OCI-LY3 (cell line): ENCODE measurements at regions not wholly inside any gene's neighbourhood (a gene's known extent, or its start where the extent isn't known, plus 50 kb on each side); places are given as distances from the start of the nearest gene placed in this dataset.

ENCODE experiments used
- H2AFZ ChIP-seq: fragments of 200-600, 300-600 bp; shearing (Covaris generic); 2 replicates; pipeline ENCODE4 v1.6.0; 2014; ENCODE audit warnings: antibody characterized with exemption, low read depth, low read length
- H3K27ac ChIP-seq: fragments of 200-600, 300-600 bp; sonication (generic); 2 replicates; pipeline ENCODE4 v1.5.1; 2014; ENCODE audit warnings: mild to moderate bottlenecking, low read length, moderate library complexity, mixed read lengths
- H3K27me3 ChIP-seq: fragments of 200-600, 300-600 bp; sonication (generic); 2 replicates; pipeline ENCODE4 v1.6.1; 2014; ENCODE audit warnings: low read depth, low read length, mixed read lengths
- H3K36me3 ChIP-seq: fragments of 200-600, 300-600 bp; sonication (generic); replicated peaks from 2 replicates; pipeline ENCODE3; 2014; ENCODE audit warnings: low read depth, low read length, mixed read lengths
- H3K4me1 ChIP-seq: fragments of 300-600, 200-600 bp; sonication (generic); 2 replicates; pipeline ENCODE4 v1.6.1; 2014; ENCODE audit warnings: low read length, mixed read lengths
- H3K4me2 ChIP-seq: fragments of 200-600, 300-600 bp; sonication (generic); 2 replicates; pipeline ENCODE4 v1.6.1; 2014; ENCODE audit warnings: low read length, mixed read lengths
- H3K4me3 ChIP-seq: fragments of 300-600, 200-600 bp; sonication (generic); 2 replicates; pipeline ENCODE4 v1.5.1; 2014; ENCODE audit warnings: antibody characterized with exemption, mild to moderate bottlenecking, low read length, moderate library complexity
- H3K79me2 ChIP-seq: fragments of 300-600, 200-600 bp; shearing (Covaris generic); 2 replicates; pipeline ENCODE4 v1.6.1; 2014; ENCODE audit warnings: mild to moderate bottlenecking, low read length, mixed read lengths
- H3K9ac ChIP-seq: fragments of 300-600, 200-600 bp; shearing (Covaris generic); 2 replicates; pipeline ENCODE4 v1.6.0; 2014; ENCODE audit warnings: mild to moderate bottlenecking, low read length, moderate library complexity
- H3K9me3 ChIP-seq: fragments of 200-600, 300-600 bp; shearing (Covaris generic); 2 replicates; pipeline ENCODE4 v1.6.1; 2014; ENCODE audit warnings: low read length, mixed read lengths; ENCODE audit not compliant: insufficient read depth
- H4K20me1 ChIP-seq: fragments of 200-600, 300-600 bp; sonication (generic); 2 replicates; pipeline ENCODE4 v1.6.1; 2016; ENCODE audit warnings: low read length, mixed read lengths; ENCODE audit not compliant: insufficient read depth
- EZH2phosphoT487 ChIP-seq: fragments of 200-600 bp; shearing (Covaris generic); IDR thresholded peaks from 2 replicates; pipeline ENCODE4 v1.6.1; 2018; ENCODE audit warnings: antibody characterized with exemption, mixed run types, low read depth
- TF ChIP-seq, protein P1 (sequence below): fragments of 200-600, 300-600 bp; sonication (generic); IDR thresholded peaks from 2 replicates; pipeline ENCODE4 v1.5.1; 2014; ENCODE audit warnings: antibody characterized with exemption, low read length, low read depth

DNA sequence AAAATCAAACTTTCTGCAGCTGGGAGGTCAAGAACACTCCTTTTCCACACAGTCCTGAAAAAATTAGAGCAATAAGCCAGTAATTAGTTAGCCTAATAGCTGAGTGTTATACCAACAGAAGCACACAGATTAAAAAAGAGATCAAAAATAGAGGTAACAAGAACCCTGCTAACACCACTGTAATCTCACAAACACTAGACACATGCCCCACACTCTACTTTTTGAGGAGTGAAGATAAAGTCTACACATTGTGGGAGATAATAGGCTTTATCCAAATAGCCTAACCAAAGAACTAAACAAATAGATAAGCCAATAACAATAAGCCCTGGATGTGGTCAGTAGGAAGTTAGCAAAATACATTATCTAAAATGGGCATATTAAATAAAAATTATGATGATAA is 372.7 kb upstream of the ANO5 start:
- Histone ChIP-seq H3K79me2 (no peaks in the 10 kb centered on the region), H3K4me3 (no peak overlapping the region), H3K9ac (no peak overlapping the region), H3K27me3 (no peaks in the 10 kb centered on the region), H3K27ac (no peak overlapping the region), H3K36me3 (no peaks in the 10 kb centered on the region), H4K20me1 (no peaks in the 10 kb centered on the region), H3K9me3 (no peaks in the 10 kb centered on the region), H2AFZ (no peak overlapping the region), H3K4me1 (0 out of 2 replicates have a peak, but pooled peaks cover 2% of the 10 kb centered on the region), H3K4me2 (no peak overlapping the region)
- no peak for TF ChIP-seq EZH2phosphoT487
- TF ChIP-seq, protein P1, sequence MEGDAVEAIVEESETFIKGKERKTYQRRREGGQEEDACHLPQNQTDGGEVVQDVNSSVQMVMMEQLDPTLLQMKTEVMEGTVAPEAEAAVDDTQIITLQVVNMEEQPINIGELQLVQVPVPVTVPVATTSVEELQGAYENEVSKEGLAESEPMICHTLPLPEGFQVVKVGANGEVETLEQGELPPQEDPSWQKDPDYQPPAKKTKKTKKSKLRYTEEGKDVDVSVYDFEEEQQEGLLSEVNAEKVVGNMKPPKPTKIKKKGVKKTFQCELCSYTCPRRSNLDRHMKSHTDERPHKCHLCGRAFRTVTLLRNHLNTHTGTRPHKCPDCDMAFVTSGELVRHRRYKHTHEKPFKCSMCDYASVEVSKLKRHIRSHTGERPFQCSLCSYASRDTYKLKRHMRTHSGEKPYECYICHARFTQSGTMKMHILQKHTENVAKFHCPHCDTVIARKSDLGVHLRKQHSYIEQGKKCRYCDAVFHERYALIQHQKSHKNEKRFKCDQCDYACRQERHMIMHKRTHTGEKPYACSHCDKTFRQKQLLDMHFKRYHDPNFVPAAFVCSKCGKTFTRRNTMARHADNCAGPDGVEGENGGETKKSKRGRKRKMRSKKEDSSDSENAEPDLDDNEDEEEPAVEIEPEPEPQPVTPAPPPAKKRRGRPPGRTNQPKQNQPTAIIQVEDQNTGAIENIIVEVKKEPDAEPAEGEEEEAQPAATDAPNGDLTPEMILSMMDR: no peak

DNA sequence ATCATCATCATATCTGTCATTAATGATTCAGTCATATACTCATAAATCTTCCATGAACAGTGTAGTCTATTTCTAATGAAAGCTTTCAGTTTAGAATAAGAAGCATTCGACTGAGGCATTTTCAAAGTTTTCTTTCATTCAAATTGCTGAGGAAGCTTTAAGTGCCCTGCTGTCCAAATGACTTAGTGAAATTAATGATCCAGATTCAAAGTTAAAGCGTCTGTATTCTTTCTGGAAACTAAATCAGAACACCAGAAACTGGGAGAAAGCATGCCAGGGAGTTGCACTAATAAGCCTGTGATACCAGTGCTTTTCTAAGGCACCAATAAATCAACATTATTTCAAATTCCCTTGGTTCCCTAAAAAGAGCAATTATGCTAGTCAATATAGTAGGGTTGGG is 367.8 kb upstream of the ANO5 start:
- H3K27me3 ChIP-seq: no peaks in the 10 kb centered on the region
- TF ChIP-seq, protein P1: no peak
- no peak for TF ChIP-seq EZH2phosphoT487
- no peak overlapping the region for H3K27ac ChIP-seq
- H2AFZ ChIP-seq: no peak overlapping the region
- H3K36me3 ChIP-seq: no peaks in the 10 kb centered on the region
- no peak overlapping the region for H3K4me2 ChIP-seq
- H3K4me1 ChIP-seq: no peaks in the 10 kb centered on the region
- H3K4me3 ChIP-seq: no peak overlapping the region
- no peaks in the 10 kb centered on the region for H4K20me1 ChIP-seq
- H3K79me2 ChIP-seq: no peaks in the 10 kb centered on the region
- H3K9ac ChIP-seq: no peak overlapping the region
- no peaks in the 10 kb centered on the region for H3K9me3 ChIP-seq

DNA sequence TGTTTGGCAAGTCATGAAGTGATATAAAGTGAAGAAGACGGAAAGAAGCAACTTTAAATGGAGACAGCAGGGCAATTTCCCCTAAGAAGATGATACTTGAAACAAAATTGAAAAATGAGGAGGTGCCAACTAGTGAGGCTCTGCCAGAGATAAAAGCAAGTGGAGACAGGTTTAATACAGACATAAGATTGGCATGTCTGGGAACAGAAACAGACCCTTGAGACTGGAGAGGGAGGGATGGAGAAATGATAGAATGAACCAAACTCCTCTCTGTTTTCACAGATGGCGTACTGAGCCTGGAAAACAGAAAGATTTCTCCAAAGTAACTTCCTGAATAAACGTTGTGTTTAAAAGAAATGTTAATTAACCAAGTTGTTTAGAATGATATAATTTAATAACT is 354.5 kb upstream of the ANO5 start:
- H3K79me2 ChIP-seq: no peaks in the 10 kb centered on the region
- H3K36me3 ChIP-seq: no peaks in the 10 kb centered on the region
- no peak overlapping the region for H3K4me3 ChIP-seq
- H3K4me1 ChIP-seq: no peaks in the 10 kb centered on the region
- TF ChIP-seq, protein P1: no peak
- no peak for TF ChIP-seq EZH2phosphoT487
- H3K4me2 ChIP-seq: no peak overlapping the region
- no peaks in the 10 kb centered on the region for H3K27me3 ChIP-seq
- H2AFZ ChIP-seq: no peak overlapping the region
- no peak overlapping the region for H3K27ac ChIP-seq
- H3K9ac ChIP-seq: no peak overlapping the region
- no peaks in the 10 kb centered on the region for H3K9me3 ChIP-seq
- H4K20me1 ChIP-seq: no peaks in the 10 kb centered on the region

DNA sequence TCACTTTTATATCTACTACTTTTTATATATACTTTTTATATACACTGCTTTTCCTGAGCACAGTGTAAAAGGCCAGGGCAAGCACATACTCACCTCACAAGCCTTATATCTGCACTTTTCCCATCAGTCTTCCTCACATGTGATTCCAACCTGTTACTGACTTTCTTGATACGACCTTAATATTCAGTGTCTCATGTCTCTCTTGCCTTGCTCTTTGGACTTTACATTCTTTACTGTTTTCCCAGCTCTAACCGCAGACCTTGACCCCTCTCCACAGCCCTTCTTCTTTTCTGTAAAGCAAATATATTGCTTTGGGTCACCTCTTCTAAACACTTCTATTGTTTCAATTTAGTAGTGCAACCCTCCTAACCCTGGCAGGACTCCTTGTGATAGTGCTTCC is 353.1 kb upstream of the ANO5 start:
- Histone ChIP-seq H3K4me1 (no peaks in the 10 kb centered on the region), H3K27me3 (no peaks in the 10 kb centered on the region), H3K36me3 (no peaks in the 10 kb centered on the region), H3K4me2 (no peak overlapping the region), H3K79me2 (no peaks in the 10 kb centered on the region), H4K20me1 (no peaks in the 10 kb centered on the region), H3K4me3 (no peak overlapping the region), H3K9ac (no peak overlapping the region), H3K9me3 (no peaks in the 10 kb centered on the region), H3K27ac (no peak overlapping the region), H2AFZ (no peak overlapping the region)
- TF ChIP-seq, protein P1: no peak
- no peak for TF ChIP-seq EZH2phosphoT487
